Small intestine (tissue), 7 donors: ENCODE measurements at regions not wholly inside any gene's neighbourhood (a gene's known extent, or its start where the extent isn't known, plus 50 kb on each side); places are given as distances from the start of the nearest gene placed in this dataset.

Experiments
- DNase-seq, 2 donors: peaks; one replicate each; pipeline versions ENCODE4 v3.0.0 to v3.0.0-alpha.2; 2013
- FAIRE-seq: peaks from 2 replicates; lab custom pipeline; 2012; peaks lifted over from hg19 to GRCh38; lab: Jason Lieb, UNC
- H3K27ac ChIP-seq, 3 donors: one replicate each; pipeline ENCODE4 v1.5.1; 2013; ENCODE audit warnings: low read length in 2 of 3, mild to moderate bottlenecking in 2 of 3, control low read depth in 1 of 3, inconsistent platforms in 1 of 3, low read depth in 1 of 3, moderate library complexity in 1 of 3
- H3K27me3 ChIP-seq, 3 donors: one replicate each; pipeline ENCODE4 v1.6.1; 2013; ENCODE audit warnings: low read length in 3 of 3, inconsistent platforms in 1 of 3; ENCODE audit not compliant: control insufficient read depth in 3 of 3, insufficient read depth in 3 of 3
- H3K36me3 ChIP-seq, 3 donors: one replicate each; pipeline ENCODE4 v1.6.1; 2013; ENCODE audit warnings: low read length in 3 of 3, inconsistent platforms in 1 of 3, low read depth in 1 of 3, mild to moderate bottlenecking in 1 of 3, moderate library complexity in 1 of 3; ENCODE audit not compliant: control insufficient read depth in 3 of 3, insufficient read depth in 2 of 3
- H3K4me1 ChIP-seq, 3 donors: one replicate each; pipeline ENCODE4 v1.6.1; 2013; ENCODE audit warnings: low read length in 2 of 3, inconsistent platforms in 1 of 3, low read depth in 1 of 3, mild to moderate bottlenecking in 1 of 3, moderate library complexity in 1 of 3; ENCODE audit not compliant: control insufficient read depth in 3 of 3, insufficient read depth in 2 of 3
- H3K4me3 ChIP-seq, 3 donors: one replicate each; pipeline ENCODE4 v1.5.1; 2013; ENCODE audit warnings: low read length in 3 of 3, control low read depth in 1 of 3, inconsistent platforms in 1 of 3, low read depth in 1 of 3, mild to moderate bottlenecking in 1 of 3, moderate library complexity in 1 of 3
- H3K9me3 ChIP-seq, 2 donors: one replicate each; pipeline ENCODE4 v1.6.1; 2013; ENCODE audit warnings: low read depth in 1 of 2, low read length in 1 of 2; ENCODE audit not compliant: control insufficient read depth in 2 of 2, insufficient read depth in 1 of 2
- WGBS, 3 donors: extraction: QIAGEN DNeasy Blood & Tissue Kit; methylation state at CpG; one replicate each; pipeline ENCODE4 v1.1.7; 2013; 5-methylcytosine and 5-hydroxymethylcytosine counted together
- donor health status: healthy with polysubstance abuse.
- donor health status: control.
- donor health status: control.
- donor health status: Bipolar disorder and iron deficiency.
- donor health status: healthy.

GRCh38 chr2:190136259-190136658 lies 73.7 kb upstream of the MSTN start:
- Histone ChIP-seq H3K27me3 (no peaks in the 10 kb centered on the region), H3K36me3 (no peaks in the 10 kb centered on the region), H3K4me3 (no peak overlapping the region), H3K27ac (no peak overlapping the region), H3K4me1 (no peaks in the 10 kb centered on the region), H3K9me3 (peaks cover 0 to 24% of the 10 kb centered on the region in 2 donors)
- DNase-seq (peak; percentile 58 to 92), FAIRE-seq (no peak)
- WGBS, 3 donors = 5 to 63% (median 35%) methylated on average over 1 of the region's 1 CpG

- peaks cover 0 to 2% of the 10 kb centered on the region in 2 donors for H3K9me3 ChIP-seq
- H3K4me3 ChIP-seq = no peak overlapping the region
- H3K27me3 ChIP-seq = no peaks in the 10 kb centered on the region
- DNase-seq (no peak), FAIRE-seq (no peak)
- no peaks in the 10 kb centered on the region for H3K36me3 ChIP-seq
- H3K4me1 ChIP-seq = no peaks in the 10 kb centered on the region
- H3K27ac ChIP-seq = no peak overlapping the region
- WGBS, 3 donors = 79 to 93% (median 83%) methylated on average over 1 of the region's 1 CpG
Measured at GRCh38 chr2:190129421-190130199, 67.1 kb upstream of the MSTN start.

GRCh38 chr2:190127651-190128050 lies 65.1 kb upstream of the MSTN start:
- Histone ChIP-seq H3K9me3 (peaks cover 0 to 2% of the 10 kb centered on the region in 2 donors), H3K36me3 (no peaks in the 10 kb centered on the region), H3K4me3 (no peak overlapping the region), H3K27ac (no peak overlapping the region), H3K4me1 (no peaks in the 10 kb centered on the region), H3K27me3 (no peaks in the 10 kb centered on the region)
- no peak for DNase-seq
- FAIRE-seq = no peak

GRCh38 chr2:190126798-190127197 lies 64.3 kb upstream of the MSTN start:
- FAIRE-seq (no peak), DNase-seq (no peak)
- H3K36me3 ChIP-seq = no peaks in the 10 kb centered on the region
- no peak overlapping the region for H3K4me3 ChIP-seq
- H3K4me1 ChIP-seq = no peaks in the 10 kb centered on the region
- peaks cover 0 to 2% of the 10 kb centered on the region in 2 donors for H3K9me3 ChIP-seq
- H3K27me3 ChIP-seq = no peaks in the 10 kb centered on the region
- H3K27ac ChIP-seq = no peak overlapping the region

GRCh38 chr2:190123956-190124355 lies 61.4 kb upstream of the MSTN start:
- H3K4me1 ChIP-seq = no peaks in the 10 kb centered on the region
- H3K27ac ChIP-seq = no peak overlapping the region
- FAIRE-seq (no peak), DNase-seq (peak in 1 of 2 donors; percentile 24)
- no peak overlapping the region for H3K4me3 ChIP-seq
- no peaks in the 10 kb centered on the region for H3K27me3 ChIP-seq
- WGBS, 3 donors = 82 to 93% (median 88%) methylated on average over 2 of the region's 2 CpGs
- H3K36me3 ChIP-seq = no peaks in the 10 kb centered on the region
- H3K9me3 ChIP-seq = no peaks in the 10 kb centered on the region

GRCh38 chr2:190121971-190122370 lies 59.4 kb upstream of the MSTN start:
- no peaks in the 10 kb centered on the region for H3K36me3 ChIP-seq
- no peak overlapping the region for H3K27ac ChIP-seq
- WGBS, 3 donors = 21 to 57% (median 36%) methylated on average over 1 of the region's 1 CpG
- no peaks in the 10 kb centered on the region for H3K27me3 ChIP-seq
- H3K4me3 ChIP-seq = no peak overlapping the region
- H3K4me1 ChIP-seq = no peaks in the 10 kb centered on the region
- FAIRE-seq (no peak), DNase-seq (peak; percentile 31 to 47)
- H3K9me3 ChIP-seq = no peaks in the 10 kb centered on the region

- H3K27ac ChIP-seq = no peak overlapping the region
- H3K4me1 ChIP-seq = no peaks in the 10 kb centered on the region
- DNase-seq (no peak), FAIRE-seq (no peak)
- no peaks in the 10 kb centered on the region for H3K36me3 ChIP-seq
- H3K27me3 ChIP-seq = no peaks in the 10 kb centered on the region
- H3K4me3 ChIP-seq = no peak overlapping the region
- no peaks in the 10 kb centered on the region for H3K9me3 ChIP-seq
Measured at GRCh38 chr2:190121305-190121704, 58.8 kb upstream of the MSTN start.

- WGBS, 3 donors = 62 to 86% (median 77%) methylated on average over 14 of the region's 14 CpGs
- Histone ChIP-seq H3K4me3 (no peak overlapping the region), H3K27ac (no peak overlapping the region), H3K9me3 (peaks cover 0 to 2% of the 10 kb centered on the region in 2 donors), H3K36me3 (no peaks in the 10 kb centered on the region), H3K4me1 (no peaks in the 10 kb centered on the region), H3K27me3 (no peaks in the 10 kb centered on the region)
- FAIRE-seq (no peak), DNase-seq (no peak)
Measured at GRCh38 chr2:190119923-190120590, 57.5 kb upstream of the MSTN start.
